SK-N-SH treated with all-trans-retinoic acid at 6 μM for 48 hours (cell line): ENCODE measurements at regions not wholly inside any gene's neighbourhood (a gene's known extent, or its start where the extent isn't known, plus 50 kb on each side); places are given as distances from the start of the nearest gene placed in this dataset.

Experiments used
- ATAC-seq: fragments of 200-7000 bp; cut with Tn5 transposase; 3 replicates; pipeline ENCODE4 v1.9.1; 2020; ENCODE audit warnings: mild to moderate bottlenecking, moderate library complexity
- ARNTL ChIP-seq: fragments of 450-650 bp; formaldehyde crosslinking; IDR thresholded peaks from 2 replicates; pipeline ENCODE4 v1.5.0; 2020; ENCODE audit warnings: low read depth, mild to moderate bottlenecking, moderate library complexity, borderline replicate concordance
- BACH2 ChIP-seq: fragments of 250-450 bp; sonication (Bioruptor Pico); IDR thresholded peaks from 2 replicates; pipeline ENCODE4 v1.9.0; 2021; ENCODE audit warnings: mild to moderate bottlenecking, borderline replicate concordance
- CREB5 ChIP-seq: fragments of 250-450 bp; sonication (Bioruptor Pico); IDR thresholded peaks from 2 replicates; pipeline ENCODE4 v1.5.1; 2020; ENCODE audit warnings: low read depth, mild to moderate bottlenecking, moderate library complexity
- CSDC2 ChIP-seq: fragments of 250-450 bp; sonication (Bioruptor Pico); IDR thresholded peaks from 2 replicates; pipeline ENCODE4 v1.5.0; 2020; ENCODE audit warnings: mild to moderate bottlenecking, moderate library complexity
- CSRNP3 ChIP-seq: fragments of 250-450 bp; sonication (Bioruptor Pico); IDR thresholded peaks from 2 replicates; pipeline ENCODE4 v1.5.1; 2021; ENCODE audit warnings: mild to moderate bottlenecking, moderate library complexity
- GLIS3 ChIP-seq: fragments of 250-450 bp; sonication (Bioruptor Pico); IDR thresholded peaks from 2 replicates; pipeline ENCODE4 v1.5.0; 2020; ENCODE audit warnings: mild to moderate bottlenecking, moderate library complexity
- ISL1 ChIP-seq: fragments of 250-450 bp; sonication (Bioruptor Pico); IDR thresholded peaks from 2 replicates; pipeline ENCODE4 v2.1.2; 2022; ENCODE audit warnings: mild to moderate bottlenecking, moderate library complexity
- OSR1 ChIP-seq: fragments of 250-450 bp; sonication (Bioruptor Pico); IDR thresholded peaks from 2 replicates; pipeline ENCODE4 v1.8.0; 2022; ENCODE audit warnings: moderate library complexity, mild to moderate bottlenecking, inconsistent platforms
- PATZ1 ChIP-seq: fragments of 250-450 bp; sonication (Bioruptor Pico); IDR thresholded peaks from 2 replicates; pipeline ENCODE4 v1.8.0; 2020; ENCODE audit warnings: mild to moderate bottlenecking, moderate library complexity, borderline replicate concordance
- POU6F1 ChIP-seq: fragments of 250-450 bp; sonication (Bioruptor Pico); IDR thresholded peaks from 2 replicates; pipeline ENCODE4 v1.8.0; 2021; ENCODE audit warnings: low read depth, mild to moderate bottlenecking, moderate library complexity, borderline replicate concordance
- RARB ChIP-seq: fragments of 250-450 bp; sonication (Bioruptor Pico); IDR thresholded peaks from 2 replicates; pipeline ENCODE4 v1.8.0; 2021; ENCODE audit warnings: mild to moderate bottlenecking, moderate library complexity
- SNAI2 ChIP-seq: fragments of 250-450 bp; sonication (Bioruptor Pico); IDR thresholded peaks from 2 replicates; pipeline ENCODE4 v1.5.0; 2020; ENCODE audit warnings: mild to moderate bottlenecking, moderate library complexity
- TOX ChIP-seq: fragments of 250-450 bp; sonication (Bioruptor Pico); IDR thresholded peaks from 2 replicates; pipeline ENCODE4 v1.8.0; 2021; ENCODE audit warnings: mild to moderate bottlenecking, moderate library complexity, borderline replicate concordance
- TSHZ2 ChIP-seq: fragments of 250-450 bp; sonication (Bioruptor Pico); IDR thresholded peaks from 2 replicates; pipeline ENCODE4 v1.5.0; 2020; ENCODE audit warnings: mild to moderate bottlenecking, moderate library complexity
- ZC3H10 ChIP-seq: fragments of 250-450 bp; sonication (Bioruptor Pico); IDR thresholded peaks from 2 replicates; pipeline ENCODE4 v1.5.1; 2021; ENCODE audit warnings: mild to moderate bottlenecking, moderate library complexity
- ZFP3 ChIP-seq: fragments of 250-450 bp; sonication (Bioruptor Pico); IDR thresholded peaks from 2 replicates; pipeline ENCODE4 v1.5.0; 2020; ENCODE audit warnings: mild to moderate bottlenecking, moderate library complexity
- ZFP30 ChIP-seq: fragments of 450-650 bp; formaldehyde crosslinking; IDR thresholded peaks from 2 replicates; pipeline ENCODE4 v1.5.0; 2022; ENCODE audit warnings: mild to moderate bottlenecking, moderate library complexity
- ZNF70 ChIP-seq: fragments of 450-650 bp; formaldehyde crosslinking; IDR thresholded peaks from 2 replicates; pipeline ENCODE4 v1.5.0; 2020; ENCODE audit warnings: mild to moderate bottlenecking, moderate library complexity
- ZNF8 ChIP-seq: fragments of 450-650 bp; formaldehyde crosslinking; IDR thresholded peaks from 2 replicates; pipeline ENCODE4 v1.5.0; 2020; ENCODE audit warnings: mild to moderate bottlenecking, moderate library complexity

- TF ChIP-seq ZFP3 (CRISPR knock-in tag) (no peak), SNAI2 (CRISPR knock-in tag) (no peak), ZNF8 (CRISPR knock-in tag) (no peak), PATZ1 (no peak), TOX (CRISPR knock-in tag) (no peak), ISL1 (no peak)
- ATAC-seq: no peak
These were observed 867.7 kb upstream of the HS3ST1 start for GRCh38 chr4:12296366-12296765.

- ATAC-seq: no peak
- no peak for TF ChIP-seq ARNTL
These were observed 865.3 kb upstream of the HS3ST1 start for GRCh38 chr4:12293906-12294525.

- ATAC-seq: no peak
- no peak for TF ChIP-seq CREB5 (CRISPR knock-in tag)
- TF ChIP-seq CSDC2: no peak
- TF ChIP-seq PATZ1: no peak
- TF ChIP-seq POU6F1: no peak
- TF ChIP-seq BACH2 (CRISPR knock-in tag): no peak
- TF ChIP-seq RARB: no peak
- TF ChIP-seq ZFP3 (CRISPR knock-in tag): no peak
- TF ChIP-seq SNAI2 (CRISPR knock-in tag): no peak
- TF ChIP-seq OSR1 (CRISPR knock-in tag): no peak
- no peak for TF ChIP-seq ZNF8 (CRISPR knock-in tag)
- no peak for TF ChIP-seq TSHZ2 (CRISPR knock-in tag)
- no peak for TF ChIP-seq GLIS3
- TF ChIP-seq ZNF70 (CRISPR knock-in tag): no peak
- no peak for TF ChIP-seq ZFP30 (CRISPR knock-in tag)
- no peak for TF ChIP-seq TOX (CRISPR knock-in tag)
- no peak for TF ChIP-seq ZC3H10 (CRISPR knock-in tag)
- TF ChIP-seq ARNTL: no peak
- TF ChIP-seq CSRNP3: no peak
These were observed 857.7 kb upstream of the HS3ST1 start for GRCh38 chr4:12286351-12286750.
